Parathyroid adenoma (tissue), 2 donors: ENCODE measurements at regions not wholly inside any gene's neighbourhood (a gene's known extent, or its start where the extent isn't known, plus 50 kb on each side); places are given as distances from the start of the nearest gene placed in this dataset.
"Not testable (repeated sequence)": the region's sequence is repeated elsewhere in the genome, so short reads cannot be mapped to it uniquely, and the experiment has no call there.

Source experiments
- H2AFZ ChIP-seq: fragments of 300-600 bp; sonication (generic); one replicate; pipeline ENCODE4 v1.7.0; 2017; ENCODE audit warnings: antibody characterized with exemption, mild to moderate bottlenecking
- H3K27ac ChIP-seq: fragments of 300-600 bp; sonication (generic); one replicate; pipeline ENCODE4 v1.7.0; 2017
- H3K27me3 ChIP-seq: fragments of 300-600 bp; sonication (generic); one replicate; pipeline ENCODE4 v1.7.0; 2017; ENCODE audit warnings: low read length; ENCODE audit not compliant: control insufficient read depth, insufficient read depth
- H3K36me3 ChIP-seq: fragments of 300-600 bp; sonication (generic); one replicate; pipeline ENCODE4 v1.7.0; 2017; ENCODE audit warnings: low read length; ENCODE audit not compliant: control insufficient read depth, insufficient read depth
- H3K4me1 ChIP-seq: fragments of 300-600 bp; sonication (generic); one replicate; pipeline ENCODE4 v1.7.0; 2017; ENCODE audit warnings: control low read depth
- H3K4me2 ChIP-seq: fragments of 300-600 bp; sonication (generic); one replicate; pipeline ENCODE4 v1.7.0; 2017; ENCODE audit warnings: low read length
- H3K4me3 ChIP-seq: fragments of 300-600 bp; sonication (generic); one replicate; pipeline ENCODE4 v1.7.0; 2017; ENCODE audit warnings: low read depth, low read length
- H3K79me2 ChIP-seq: fragments of 300-600 bp; sonication (generic); one replicate; pipeline ENCODE4 v1.7.0; 2017; ENCODE audit warnings: control low read depth
- H3K9ac ChIP-seq: fragments of 300-600 bp; sonication (generic); one replicate; pipeline ENCODE4 v1.7.0; 2017; ENCODE audit warnings: mild to moderate bottlenecking
- H3K9me3 ChIP-seq: fragments of 300-600 bp; sonication (generic); one replicate; pipeline ENCODE4 v1.7.0; 2017; ENCODE audit warnings: low read length; ENCODE audit not compliant: control insufficient read depth
- TF ChIP-seq, protein P1 (sequence below): fragments of 300-600 bp; sonication (generic); IDR thresholded peaks from one replicate; pipeline ENCODE4 v1.7.0; 2017; ENCODE audit warnings: antibody characterized with exemption, mild to moderate bottlenecking
- donor health status: primary hyperparathyroidism.

DNA sequence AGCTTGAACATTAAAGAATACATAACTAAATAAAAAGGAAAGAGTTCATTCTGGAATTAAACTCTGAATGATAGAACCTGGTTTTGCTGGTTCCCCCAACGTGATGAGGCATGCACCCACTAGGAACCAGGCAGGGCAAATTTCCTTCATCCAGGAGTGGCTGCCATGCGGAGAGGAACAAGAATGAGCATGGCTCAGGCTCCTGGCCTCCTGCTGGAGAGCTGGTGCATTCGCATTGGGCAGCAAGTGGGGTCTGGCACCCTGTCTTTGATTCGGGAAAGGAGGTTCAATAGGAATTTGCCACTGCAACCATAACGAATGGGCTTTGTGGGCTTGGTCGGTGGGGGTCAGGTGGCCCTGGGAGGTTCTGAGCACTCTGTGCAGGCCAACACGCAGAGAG is 169.8 kb upstream of the TENM4 start:
- H3K36me3 ChIP-seq: no peaks in the 10 kb centered on the region
- no peak overlapping the region for H3K27ac ChIP-seq
- no peaks in the 10 kb centered on the region for H3K9me3 ChIP-seq
- TF ChIP-seq, protein P1, sequence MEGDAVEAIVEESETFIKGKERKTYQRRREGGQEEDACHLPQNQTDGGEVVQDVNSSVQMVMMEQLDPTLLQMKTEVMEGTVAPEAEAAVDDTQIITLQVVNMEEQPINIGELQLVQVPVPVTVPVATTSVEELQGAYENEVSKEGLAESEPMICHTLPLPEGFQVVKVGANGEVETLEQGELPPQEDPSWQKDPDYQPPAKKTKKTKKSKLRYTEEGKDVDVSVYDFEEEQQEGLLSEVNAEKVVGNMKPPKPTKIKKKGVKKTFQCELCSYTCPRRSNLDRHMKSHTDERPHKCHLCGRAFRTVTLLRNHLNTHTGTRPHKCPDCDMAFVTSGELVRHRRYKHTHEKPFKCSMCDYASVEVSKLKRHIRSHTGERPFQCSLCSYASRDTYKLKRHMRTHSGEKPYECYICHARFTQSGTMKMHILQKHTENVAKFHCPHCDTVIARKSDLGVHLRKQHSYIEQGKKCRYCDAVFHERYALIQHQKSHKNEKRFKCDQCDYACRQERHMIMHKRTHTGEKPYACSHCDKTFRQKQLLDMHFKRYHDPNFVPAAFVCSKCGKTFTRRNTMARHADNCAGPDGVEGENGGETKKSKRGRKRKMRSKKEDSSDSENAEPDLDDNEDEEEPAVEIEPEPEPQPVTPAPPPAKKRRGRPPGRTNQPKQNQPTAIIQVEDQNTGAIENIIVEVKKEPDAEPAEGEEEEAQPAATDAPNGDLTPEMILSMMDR: no peak
- H3K9ac ChIP-seq: no peak overlapping the region
- H3K4me3 ChIP-seq: no peak overlapping the region
- no peaks in the 10 kb centered on the region for H3K4me1 ChIP-seq
- no peaks in the 10 kb centered on the region for H3K27me3 ChIP-seq
- no peaks in the 10 kb centered on the region for H3K79me2 ChIP-seq
- H2AFZ ChIP-seq: no peak overlapping the region
- H3K4me2 ChIP-seq: no peak overlapping the region

DNA sequence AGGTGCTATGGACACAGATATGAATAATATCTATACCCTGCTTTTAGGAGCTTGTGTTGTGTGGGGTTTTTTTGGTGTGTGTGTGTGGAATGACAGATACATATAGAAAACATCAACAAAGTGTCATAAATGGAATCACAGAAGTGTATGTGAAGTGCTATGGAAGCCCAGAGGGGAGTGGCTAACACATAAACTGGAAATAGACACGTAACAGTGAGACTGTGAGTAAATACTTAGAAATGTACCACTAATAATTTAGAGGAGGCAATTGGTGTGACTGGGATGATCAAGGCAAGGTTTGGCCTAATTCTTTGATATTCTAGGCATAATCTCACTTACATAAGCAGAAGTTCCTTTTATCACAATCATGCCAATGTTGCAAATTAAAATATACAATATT is 169.3 kb upstream of the TENM4 start:
- no peaks in the 10 kb centered on the region for H3K79me2 ChIP-seq
- no peaks in the 10 kb centered on the region for H3K36me3 ChIP-seq
- no peak overlapping the region for H3K4me3 ChIP-seq
- H3K27me3 ChIP-seq: no peaks in the 10 kb centered on the region
- H3K4me2 ChIP-seq: no peak overlapping the region
- H3K4me1 ChIP-seq: no peaks in the 10 kb centered on the region
- no peak overlapping the region for H2AFZ ChIP-seq
- H3K9me3 ChIP-seq: no peaks in the 10 kb centered on the region
- H3K9ac ChIP-seq: no peak overlapping the region
- H3K27ac ChIP-seq: no peak overlapping the region
- TF ChIP-seq, protein P1: no peak

DNA sequence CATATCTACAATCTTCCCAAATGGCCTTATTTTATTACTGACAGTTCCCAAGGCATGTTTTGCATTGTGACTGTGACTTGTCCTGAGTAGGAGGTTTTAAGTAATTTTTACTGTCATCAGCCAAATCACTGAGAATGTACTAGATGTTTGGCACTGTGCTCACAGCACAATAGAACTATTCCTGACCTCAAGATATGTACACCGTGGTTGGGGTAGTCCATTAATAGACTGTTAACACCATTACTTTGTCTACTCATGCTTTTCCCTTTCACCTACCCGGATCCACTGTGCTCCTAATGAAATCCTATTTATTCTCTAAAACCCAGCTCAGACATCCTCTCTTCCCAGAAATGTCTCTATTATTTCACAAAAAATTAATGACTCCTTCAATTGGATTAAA is 168.7 kb upstream of the TENM4 start:
- Histone ChIP-seq H3K27me3 (no peaks in the 10 kb centered on the region), H3K4me3 (no peak overlapping the region), H3K9me3 (no peaks in the 10 kb centered on the region), H3K27ac (no peak overlapping the region), H2AFZ (no peak overlapping the region), H3K9ac (no peak overlapping the region), H3K4me1 (no peaks in the 10 kb centered on the region), H3K4me2 (no peak overlapping the region), H3K36me3 (no peaks in the 10 kb centered on the region), H3K79me2 (no peaks in the 10 kb centered on the region)
- TF ChIP-seq, protein P1: no peak

DNA sequence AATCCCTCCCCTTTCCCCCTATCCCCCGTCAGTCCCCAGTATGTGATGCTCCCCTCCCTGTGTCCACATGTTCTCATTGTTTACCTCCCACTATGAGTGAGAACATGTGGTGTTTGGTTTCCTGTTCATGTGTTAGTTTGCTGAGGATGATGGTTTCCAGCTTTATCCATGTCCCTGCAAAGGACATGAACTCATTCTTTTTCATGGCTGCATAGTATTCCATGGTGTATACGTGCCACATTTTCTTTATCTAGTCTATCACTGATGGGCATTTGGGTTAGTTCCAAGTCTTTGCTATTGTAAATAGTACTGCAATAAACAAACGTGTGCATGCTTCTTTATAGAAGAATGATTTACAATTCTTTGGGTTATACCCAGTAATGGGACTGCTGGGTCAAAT is 165.6 kb upstream of the TENM4 start:
- not testable (repeated sequence) for H3K36me3 ChIP-seq, H3K9me3 ChIP-seq, H2AFZ ChIP-seq, H3K4me2 ChIP-seq, H3K79me2 ChIP-seq, H3K27me3 ChIP-seq, H3K4me1 ChIP-seq, H3K27ac ChIP-seq, H3K9ac ChIP-seq, H3K4me3 ChIP-seq

DNA sequence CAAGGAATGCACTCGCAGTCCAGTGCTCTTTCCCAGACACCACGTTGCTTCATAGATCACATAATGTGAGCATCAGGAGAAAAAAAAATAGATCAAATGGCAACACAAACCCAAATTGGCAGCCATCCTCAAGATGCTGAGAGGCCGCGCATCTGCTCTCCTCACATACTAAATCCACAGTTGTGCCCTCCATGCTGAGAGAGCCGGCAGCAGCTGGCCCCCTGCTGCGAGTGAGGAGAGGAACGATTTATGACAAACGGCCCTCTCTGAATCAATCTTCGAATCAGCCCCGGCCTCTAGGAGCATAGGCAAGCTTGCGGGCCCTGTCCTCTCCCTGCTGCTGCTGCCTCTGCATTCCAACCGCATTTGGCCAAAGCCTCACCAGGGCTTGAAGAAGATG is 159.9 kb upstream of the TENM4 start:
- Histone ChIP-seq H3K4me1 (no peaks in the 10 kb centered on the region), H3K9me3 (no peaks in the 10 kb centered on the region), H3K27ac (no peak overlapping the region), H3K27me3 (no peaks in the 10 kb centered on the region), H3K4me2 (no peak overlapping the region), H3K4me3 (no peak overlapping the region), H3K9ac (no peak overlapping the region), H3K36me3 (no peaks in the 10 kb centered on the region), H3K79me2 (no peaks in the 10 kb centered on the region), H2AFZ (no peak overlapping the region)
- TF ChIP-seq, protein P1: no peak
